LNCAP (cell line): ENCODE measurements at regions not wholly inside any gene's neighbourhood (a gene's known extent, or its start where the extent isn't known, plus 50 kb on each side); places are given as distances from the start of the nearest gene placed in this dataset.

Experiments used
- TF ChIP-seq, protein P1 (sequence below): fragments of 450-650 bp; IDR thresholded peaks from 2 replicates; pipeline ENCODE4 v1.5.1; 2017; ENCODE audit warnings: mild to moderate bottlenecking

DNA sequence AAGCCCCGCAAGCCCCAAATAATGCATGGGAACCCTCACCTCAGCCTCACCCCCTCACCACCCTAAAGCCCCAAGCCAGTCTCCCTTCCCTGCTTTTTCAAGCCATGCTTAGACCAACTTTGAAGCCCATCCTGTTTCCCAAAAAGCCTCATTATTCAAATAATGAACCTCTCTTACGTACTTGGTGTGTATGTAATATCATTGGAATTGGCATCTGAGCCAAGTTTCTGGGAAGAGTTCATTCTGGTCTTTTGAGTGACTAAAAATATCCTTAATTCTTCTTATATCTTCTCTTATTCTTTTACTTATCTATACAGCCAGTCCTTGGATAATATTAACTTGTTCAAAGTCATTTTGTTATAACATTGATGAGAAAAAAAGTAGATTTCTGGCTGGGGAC lies 875.8 kb upstream of the SLIT2 start:
- TF ChIP-seq, protein P1, sequence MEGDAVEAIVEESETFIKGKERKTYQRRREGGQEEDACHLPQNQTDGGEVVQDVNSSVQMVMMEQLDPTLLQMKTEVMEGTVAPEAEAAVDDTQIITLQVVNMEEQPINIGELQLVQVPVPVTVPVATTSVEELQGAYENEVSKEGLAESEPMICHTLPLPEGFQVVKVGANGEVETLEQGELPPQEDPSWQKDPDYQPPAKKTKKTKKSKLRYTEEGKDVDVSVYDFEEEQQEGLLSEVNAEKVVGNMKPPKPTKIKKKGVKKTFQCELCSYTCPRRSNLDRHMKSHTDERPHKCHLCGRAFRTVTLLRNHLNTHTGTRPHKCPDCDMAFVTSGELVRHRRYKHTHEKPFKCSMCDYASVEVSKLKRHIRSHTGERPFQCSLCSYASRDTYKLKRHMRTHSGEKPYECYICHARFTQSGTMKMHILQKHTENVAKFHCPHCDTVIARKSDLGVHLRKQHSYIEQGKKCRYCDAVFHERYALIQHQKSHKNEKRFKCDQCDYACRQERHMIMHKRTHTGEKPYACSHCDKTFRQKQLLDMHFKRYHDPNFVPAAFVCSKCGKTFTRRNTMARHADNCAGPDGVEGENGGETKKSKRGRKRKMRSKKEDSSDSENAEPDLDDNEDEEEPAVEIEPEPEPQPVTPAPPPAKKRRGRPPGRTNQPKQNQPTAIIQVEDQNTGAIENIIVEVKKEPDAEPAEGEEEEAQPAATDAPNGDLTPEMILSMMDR, result no peak

DNA sequence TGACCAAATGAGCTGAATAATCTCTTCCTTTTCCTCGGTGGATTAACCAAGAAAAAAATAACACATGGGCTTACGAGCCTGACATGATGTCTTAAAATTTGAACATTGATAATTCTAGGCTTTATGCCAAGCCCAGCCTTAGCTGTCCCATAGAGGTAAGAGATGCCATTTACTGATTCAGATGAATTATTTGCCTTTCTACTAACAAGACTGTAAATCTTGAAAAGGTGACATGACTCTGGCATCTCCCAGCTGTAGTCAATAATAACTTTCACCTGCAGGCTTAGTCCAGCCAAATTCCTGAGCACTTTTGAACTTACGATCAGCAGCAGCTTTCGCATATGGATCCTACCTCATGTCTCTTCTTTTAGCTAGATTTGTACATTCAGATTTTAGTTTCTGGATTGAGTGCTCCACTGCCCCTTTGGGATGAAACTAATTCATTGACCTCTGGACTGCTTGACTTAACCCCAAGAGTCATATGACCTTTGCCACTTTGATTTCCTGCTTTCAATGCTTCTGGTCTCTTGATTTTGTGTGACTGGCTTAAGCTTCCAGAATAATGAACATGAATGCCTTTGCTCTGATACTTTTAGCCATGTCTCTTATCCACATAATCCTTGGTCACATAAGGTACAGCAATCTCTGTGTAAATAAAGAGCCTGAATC lies 876.4 kb upstream of the SLIT2 start:
- TF ChIP-seq, protein P1, result no peak

DNA sequence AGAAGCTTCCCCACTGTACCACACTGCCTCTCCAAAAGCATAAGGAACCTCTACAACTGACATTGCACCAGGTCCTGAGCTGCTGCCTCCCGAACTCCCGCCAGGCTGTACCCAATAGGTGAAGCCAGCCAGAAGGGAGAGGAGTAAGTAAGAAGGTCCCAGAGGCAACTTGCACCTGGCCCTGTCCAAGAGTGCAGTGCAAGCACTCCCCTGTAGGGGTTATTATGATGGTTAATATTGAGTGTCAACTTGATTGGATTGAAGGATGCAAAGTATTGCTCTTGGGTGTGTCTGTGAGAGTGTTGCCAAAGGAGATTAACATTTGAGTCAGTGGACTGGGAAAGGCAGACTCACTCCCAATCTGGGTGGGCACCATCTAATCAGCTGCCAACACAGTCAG lies 879.3 kb upstream of the SLIT2 start:
- TF ChIP-seq, protein P1, result no peak

DNA sequence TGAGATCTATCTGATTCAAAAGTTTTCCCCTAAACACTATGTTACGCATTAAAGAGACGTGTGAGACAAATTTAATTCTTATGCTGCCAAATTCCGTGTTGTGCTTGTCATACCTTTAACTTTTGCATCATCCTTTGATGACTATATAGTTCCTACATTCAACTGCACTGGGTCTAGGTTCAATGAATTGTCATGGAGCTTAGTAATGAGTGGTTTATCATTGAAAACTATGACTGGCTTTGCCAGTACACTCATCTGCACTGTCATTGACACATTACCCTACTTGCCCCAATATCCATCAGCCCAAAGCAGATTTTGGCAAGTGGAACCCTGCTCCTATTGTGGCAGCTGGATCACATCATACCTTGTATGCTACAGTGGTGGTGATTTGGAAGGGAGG lies 882.9 kb upstream of the SLIT2 start:
- TF ChIP-seq, protein P1, result no peak

DNA sequence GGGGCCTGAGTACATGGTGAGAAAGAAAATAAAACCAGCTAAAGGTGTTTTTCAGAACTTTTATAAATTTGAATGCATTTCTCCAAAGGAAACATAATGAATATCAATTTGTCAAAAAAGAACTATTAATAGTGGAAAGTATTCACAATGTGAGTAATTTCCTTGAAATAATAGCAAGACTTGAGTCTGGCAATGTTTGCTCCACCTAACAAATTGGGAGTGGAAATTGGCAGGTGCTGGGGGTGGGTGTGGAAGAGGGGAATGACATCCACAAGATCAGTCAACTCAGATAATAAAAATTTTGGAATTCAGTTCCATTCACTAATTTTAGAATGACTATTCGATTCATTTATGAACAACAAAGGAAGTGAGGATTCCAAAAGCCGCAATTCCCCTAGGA lies 884.8 kb upstream of the SLIT2 start:
- TF ChIP-seq, protein P1, result no peak

DNA sequence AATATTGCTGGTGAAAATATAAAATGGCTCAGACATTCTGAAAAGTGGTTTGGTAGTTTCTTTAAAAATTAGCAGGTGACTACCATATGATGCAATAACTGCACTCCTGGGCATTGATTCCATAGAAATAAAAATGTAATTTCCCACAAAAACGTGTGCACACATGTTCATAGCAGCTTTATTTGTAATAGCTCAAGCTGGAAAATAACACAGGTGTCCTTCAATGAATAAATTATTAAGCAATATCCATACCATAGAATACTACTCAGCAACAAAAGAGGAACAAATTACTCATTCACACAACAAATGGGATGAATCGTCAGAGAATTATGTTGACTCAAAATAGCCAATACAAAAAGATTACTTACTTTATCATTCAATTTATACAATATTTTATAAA lies 893.7 kb upstream of the SLIT2 start:
- TF ChIP-seq, protein P1, result no peak

DNA sequence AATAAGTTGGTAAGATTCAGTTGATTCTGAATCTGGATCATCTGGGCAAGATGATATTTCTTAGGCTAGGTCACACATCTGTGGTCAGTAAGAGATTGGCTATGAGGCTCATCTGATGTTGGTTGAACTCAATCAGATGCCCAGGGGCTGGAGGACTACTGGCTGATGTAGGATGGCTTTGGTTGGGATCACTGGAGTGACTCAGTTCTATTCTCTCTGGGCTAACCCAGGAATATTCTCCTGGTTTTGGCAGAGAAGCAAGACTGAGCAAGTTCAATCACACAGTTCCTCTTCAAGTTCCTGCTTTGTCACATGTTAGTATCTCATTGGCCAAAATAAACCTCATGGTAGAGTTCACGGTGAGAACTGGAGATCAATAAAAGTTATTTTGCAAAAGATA lies 902.3 kb upstream of the SLIT2 start:
- TF ChIP-seq, protein P1, result no peak

DNA sequence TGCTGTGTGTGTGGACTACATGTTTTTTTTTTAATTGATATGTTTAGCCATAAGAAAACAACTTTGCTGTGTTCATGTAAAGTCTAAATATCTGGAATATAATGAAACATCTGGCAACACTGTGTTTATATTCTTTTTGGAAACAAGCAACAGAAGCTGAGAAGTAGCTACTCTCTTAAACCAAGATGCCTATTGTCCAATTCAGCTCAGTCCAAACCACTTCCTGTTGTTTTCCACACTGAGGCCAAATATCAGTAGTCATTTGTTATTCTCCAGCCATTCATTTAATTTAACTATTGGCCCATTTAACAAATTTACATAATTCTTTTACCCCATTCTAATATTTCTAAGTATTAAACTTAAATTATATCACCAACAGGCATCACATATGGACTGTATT lies 903.0 kb upstream of the SLIT2 start:
- TF ChIP-seq, protein P1, result no peak
